Right lobe of liver (tissue), 6 donors: ENCODE measurements at regions not wholly inside any gene's neighbourhood (a gene's known extent, or its start where the extent isn't known, plus 50 kb on each side); places are given as distances from the start of the nearest gene placed in this dataset.

Experiments
- ATAC-seq, 4 donors: fragments of 200-7000 bp; cut with Tn5 transposase; one replicate each; pipeline ENCODE4 v1.9.1; 2020; ENCODE audit warnings: mild to moderate bottlenecking in 4 of 4, moderate library complexity in 4 of 4
- DNase-seq, 3 donors: peaks; one replicate each; pipeline ENCODE4 v3.0.0-alpha.2; 2020
- H3K27ac ChIP-seq, 3 donors: fragments of 200-600 bp; one replicate each; pipeline ENCODE4 v1.8.0; 2022
- H3K27me3 ChIP-seq, 2 donors: fragments of 200-600 bp; one replicate each; pipeline ENCODE4 v1.8.0; 2022
- H3K36me3 ChIP-seq, 4 donors: fragments of 200-600 bp; sonication (generic) in 1 of 4; one replicate each; pipeline versions ENCODE4 v1.5.1 to v1.8.0; 2017 to 2022; ENCODE audit warnings: control low read depth in 1 of 4
- H3K4me1 ChIP-seq, 4 donors: fragments of 200-600 bp; sonication (generic) in 1 of 4; one replicate each; pipeline versions ENCODE4 v1.5.1 to v1.8.0; 2017 to 2022; ENCODE audit warnings: control low read depth in 1 of 4
- H3K4me3 ChIP-seq, 3 donors: fragments of 200-600 bp; one replicate each; pipeline ENCODE4 v1.8.0; 2022
- H3K9me3 ChIP-seq, 4 donors: fragments of 200-600 bp; sonication (generic) in 1 of 4; one replicate each; pipeline versions ENCODE4 v1.5.1 to v1.8.0; 2017 to 2022; ENCODE audit warnings: control low read depth in 1 of 4
- CTCF ChIP-seq, 4 donors: fragments of 200-600 bp in 3 of 4; fragments of 450-650 bp in 1 of 4; IDR thresholded peaks; one replicate each; pipeline versions ENCODE4 v1.5.1 to v1.8.0; 2016 to 2022; ENCODE audit warnings: antibody characterized with exemption in 4 of 4, mild to moderate bottlenecking in 2 of 4
- POLR2A ChIP-seq: fragments of 450-650 bp; IDR thresholded peaks from one replicate; pipeline ENCODE4 v1.6.1; 2017; ENCODE audit warnings: antibody characterized with exemption, mild to moderate bottlenecking
- WGBS: methylation state at CpG from one replicate; pipeline ENCODE4 v1.1.6; 2018; ENCODE audit warnings: low coverage, low lambda C conversion rate; ENCODE audit not compliant: insufficient coverage; ENCODE audit errors: missing lambda C conversion rate; 5-methylcytosine and 5-hydroxymethylcytosine counted together
- intact Hi-C, 2 donors: fragments of 100-400 bp; cut with DNase I; formaldehyde crosslinking; loops; one replicate each; pipeline versions ENCODE4 v1.11.2 to v1.14.1; 2022
- donor health status: DM: no; HTN: yes; CAD: no.
- donor health status: DM: no; HTN: no; CAD: no.
- donor health status: DM: no; HTN: no; CAD: no.
- donor health status: DM: no; HTN: yes; CAD: no.
- donor health status: DM: no; HTN: yes; CAD: no.

GRCh38 chr15:36232491-36232890, 346.9 kb upstream of the CDIN1 start:
- TF ChIP-seq CTCF (IDR thresholded peaks at IDR 0.05) (no peak), POLR2A (no peak)
- H3K4me3 ChIP-seq: no peak overlapping the region
- H3K36me3 ChIP-seq: no peaks in the 10 kb centered on the region
- DNase-seq (no peak), ATAC-seq (no peak)
- H3K9me3 ChIP-seq: no peaks in the 10 kb centered on the region
- H3K27me3 ChIP-seq: peaks cover 0 to 5% of the 10 kb centered on the region in 2 donors
- 36% methylated on average over 1 of the region's 1 CpG for WGBS
- intact Hi-C loops: no loop called here
- no peak overlapping the region for H3K27ac ChIP-seq
- no peaks in the 10 kb centered on the region for H3K4me1 ChIP-seq

- Histone ChIP-seq H3K27me3 (peaks cover 0 to 5% of the 10 kb centered on the region in 2 donors), H3K9me3 (no peaks in the 10 kb centered on the region), H3K4me1 (no peaks in the 10 kb centered on the region), H3K36me3 (no peaks in the 10 kb centered on the region), H3K4me3 (no peak overlapping the region), H3K27ac (no peak overlapping the region)
- DNase-seq (no peak), ATAC-seq (no peak)
- intact Hi-C loops: no loop called here
- TF ChIP-seq POLR2A: no peak
- TF ChIP-seq CTCF (IDR thresholded peaks at IDR 0.05): no peak
These were observed 344.7 kb upstream of the CDIN1 start for GRCh38 chr15:36234743-36235142.

- Histone ChIP-seq H3K4me3 (no peak overlapping the region), H3K27ac (no peak overlapping the region), H3K9me3 (no peaks in the 10 kb centered on the region), H3K4me1 (no peaks in the 10 kb centered on the region), H3K36me3 (no peaks in the 10 kb centered on the region), H3K27me3 (peaks cover 0 to 5% of the 10 kb centered on the region in 2 donors)
- TF ChIP-seq CTCF (IDR thresholded peaks at IDR 0.05): no peak
- intact Hi-C loops: no loop called here
- ATAC-seq (no peak), DNase-seq (no peak)
These were observed 344.3 kb upstream of the CDIN1 start for GRCh38 chr15:36235173-36235572.

GRCh38 chr15:36239509-36239908, 339.9 kb upstream of the CDIN1 start:
- no peak for DNase-seq
- WGBS: 40% methylated on average over 1 of the region's 1 CpG
- no peaks in the 10 kb centered on the region for H3K9me3 ChIP-seq
- no peaks in the 10 kb centered on the region for H3K36me3 ChIP-seq
- no peaks in the 10 kb centered on the region for H3K27me3 ChIP-seq
- TF ChIP-seq CTCF (IDR thresholded peaks at IDR 0.05): no peak
- no peaks in the 10 kb centered on the region for H3K4me1 ChIP-seq
- no peak for ATAC-seq
- intact Hi-C loops: no loop called here
- no peak overlapping the region for H3K27ac ChIP-seq
- no peak overlapping the region for H3K4me3 ChIP-seq

- WGBS: 29% methylated on average over 1 of the region's 1 CpG
- Histone ChIP-seq H3K27me3 (no peaks in the 10 kb centered on the region), H3K9me3 (no peaks in the 10 kb centered on the region), H3K27ac (no peak overlapping the region), H3K4me3 (no peak overlapping the region), H3K4me1 (no peaks in the 10 kb centered on the region), H3K36me3 (no peaks in the 10 kb centered on the region)
- ATAC-seq: no peak
- intact Hi-C loops: no loop called here
- TF ChIP-seq POLR2A (no peak), CTCF (IDR thresholded peaks at IDR 0.05) (no peak)
- DNase-seq: no peak
These were observed 328.0 kb upstream of the CDIN1 start for GRCh38 chr15:36251450-36251849.
